ENCODE measurements at regions not wholly inside any gene's neighbourhood (a gene's known extent, or its start where the extent isn't known, plus 50 kb on each side); places are given as distances from the start of the nearest gene placed in this dataset.
"Not testable (repeated sequence)": the region's sequence is repeated elsewhere in the genome, so short reads cannot be mapped to it uniquely, and the experiment has no call there.

GRCh38 chr2:91511166-91511565 is 2819.7 kb downstream of the RPIA start:
- not testable (repeated sequence) for TF ChIP-seq CTCF (IDR thresholded peaks at IDR 0.05); POLR2A (IDR thresholded peaks at IDR 0.05; ENCODE audit: low read depth); POLR2AphosphoS5 (IDR thresholded peaks at IDR 0.05); EP300 (IDR thresholded peaks at IDR 0.05)

All from esophagus muscularis mucosa (tissue), 4 donors.